Left ventricle myocardium inferior (tissue), 1 donor: ENCODE measurements at regions not wholly inside any gene's neighbourhood (a gene's known extent, or its start where the extent isn't known, plus 50 kb on each side); places are given as distances from the start of the nearest gene placed in this dataset.

Source experiments
- DNase-seq: peaks from one replicate; pipeline ENCODE4 v3.0.0-alpha.2; 2020
- H3K27ac ChIP-seq: fragments of 200-600 bp; replicated peaks from 2 replicates; pipeline ENCODE4 v1.8.0; 2021
- H3K27me3 ChIP-seq: fragments of 200-600 bp; 2 replicates; pipeline ENCODE4 v1.8.0; 2021; ENCODE audit warnings: low read depth
- H3K36me3 ChIP-seq: fragments of 200-600 bp; 2 replicates; pipeline ENCODE4 v1.8.0; 2021
- H3K4me1 ChIP-seq: fragments of 200-600 bp; 2 replicates; pipeline ENCODE4 v1.8.0; 2021
- H3K4me3 ChIP-seq: fragments of 200-600 bp; 2 replicates; pipeline ENCODE4 v1.8.0; 2021; ENCODE audit warnings: mild to moderate bottlenecking, moderate library complexity
- H3K9me3 ChIP-seq: fragments of 200-600 bp; replicated peaks from 2 replicates; pipeline ENCODE4 v1.8.0; 2021
- CTCF ChIP-seq: fragments of 200-600 bp; IDR thresholded peaks from 2 replicates; pipeline ENCODE4 v1.8.0; 2021; ENCODE audit warnings: antibody characterized with exemption, mild to moderate bottlenecking, borderline replicate concordance
- intact Hi-C: fragments of 100-400 bp; cut with micrococcal nuclease; formaldehyde crosslinking; loops from one replicate; pipeline ENCODE4 v1.11.0; 2022
- donor health status: DM: no; HTN: yes; CAD: no; lungs with severe emphysema.

- no peak for TF ChIP-seq CTCF
- no peak for DNase-seq
- H3K9me3 ChIP-seq, result peaks cover 38% of the 10 kb centered on the region
- intact Hi-C loops, result no loop called here
- peaks cover 14% of the 10 kb centered on the region for H3K27me3 ChIP-seq
- no peaks in the 10 kb centered on the region for H3K4me1 ChIP-seq
- no peak overlapping the region for H3K27ac ChIP-seq
- H3K4me3 ChIP-seq, result no peak overlapping the region
- no peaks in the 10 kb centered on the region for H3K36me3 ChIP-seq
Measured at GRCh38 chr22:22996511-22997261, 73.6 kb upstream of the GNAZ start.

- intact Hi-C loops, result no loop called here
Measured at GRCh38 chr22:22997262-22997898, 72.9 kb upstream of the GNAZ start.

GRCh38 chr22:22997988-22998387 lies 72.3 kb upstream of the GNAZ start:
- no peak for DNase-seq
- Histone ChIP-seq H3K27ac (no peak overlapping the region), H3K4me3 (no peak overlapping the region), H3K36me3 (no peaks in the 10 kb centered on the region), H3K4me1 (no peaks in the 10 kb centered on the region), H3K27me3 (peaks cover 15% of the 10 kb centered on the region), H3K9me3 (peaks cover 38% of the 10 kb centered on the region)
- intact Hi-C loops, result no loop called here
- no peak for TF ChIP-seq CTCF

More at GRCh38 chr22:22997262-22997898, 72.9 kb upstream of the GNAZ start:
- Histone ChIP-seq H3K9me3 (peaks cover 38% of the 10 kb centered on the region), H3K27ac (no peak overlapping the region), H3K4me3 (no peak overlapping the region), H3K36me3 (no peaks in the 10 kb centered on the region), H3K27me3 (peaks cover 15% of the 10 kb centered on the region), H3K4me1 (no peaks in the 10 kb centered on the region)
- TF ChIP-seq CTCF, result no peak
- DNase-seq, result no peak

GRCh38 chr22:22999523-22999922 lies 70.8 kb upstream of the GNAZ start:
- TF ChIP-seq CTCF, result no peak
- H3K36me3 ChIP-seq, result no peaks in the 10 kb centered on the region
- H3K4me3 ChIP-seq, result no peak overlapping the region

GRCh38 chr22:23000657-23001347 lies 69.5 kb upstream of the GNAZ start:
- Histone ChIP-seq H3K9me3 (peaks cover 41% of the 10 kb centered on the region), H3K27me3 (peaks cover 26% of the 10 kb centered on the region), H3K27ac (no peak overlapping the region), H3K4me1 (no peaks in the 10 kb centered on the region), H3K4me3 (no peak overlapping the region), H3K36me3 (no peaks in the 10 kb centered on the region)
- no peak for TF ChIP-seq CTCF
- no peak for DNase-seq
- intact Hi-C loops, result no loop called here

More at GRCh38 chr22:22999523-22999922, 70.8 kb upstream of the GNAZ start:
- no peak overlapping the region for H3K27ac ChIP-seq
- peaks cover 44% of the 10 kb centered on the region for H3K9me3 ChIP-seq
- peaks cover 26% of the 10 kb centered on the region for H3K27me3 ChIP-seq
- no peaks in the 10 kb centered on the region for H3K4me1 ChIP-seq
- no peak for DNase-seq
- intact Hi-C loops, result no loop called here
